ENCODE measurements at regions not wholly inside any gene's neighbourhood (a gene's known extent, or its start where the extent isn't known, plus 50 kb on each side); places are given as distances from the start of the nearest gene placed in this dataset.

- no peaks in the 10 kb centered on the region for H3K9me3 ChIP-seq (ENCODE audit: low read length)
- TF ChIP-seq ZBTB21 (CRISPR knock-in tag; IDR thresholded peaks at IDR 0.05) (no peak), HNF1B (CRISPR knock-in tag; IDR thresholded peaks at IDR 0.05) (no peak), ZSCAN25 (CRISPR knock-in tag; IDR thresholded peaks at IDR 0.05) (no peak), POLR2AphosphoS2 (IDR thresholded peaks at IDR 0.05; ENCODE audit: low read depth, low read length) (no peak), ATF1 (CRISPR knock-in tag; IDR thresholded peaks at IDR 0.05) (no peak), PAXIP1 (CRISPR knock-in tag; conservative IDR thresholded peaks at IDR 0.05) (no peak)
- POLR2A ChIA-PET, result no interaction called here
Measured at GRCh38 chr10:64846700-64847099, 1325.5 kb downstream of the REEP3 start.

More at GRCh38 chr10:64846700-64847099, 1325.5 kb downstream of the REEP3 start:
- FAIRE-seq (no peak), DNase-seq (ENCODE audit: low spot score) (no peak), ATAC-seq (no peak)
- Histone ChIP-seq H2AFZ (ENCODE audit: low read length) (no peak overlapping the region), H3K4me1 (ENCODE audit: insufficient read depth, low read length) (no peaks in the 10 kb centered on the region), H3K27ac (ENCODE audit: extremely low read length, insufficient read depth, low read length) (no peak overlapping the region), H3K4me3 (replicated peaks in 1 of 3; ENCODE audit: insufficient read depth in 1 of 3, low read depth in 2 of 3, low read length in 3 of 3) (no peak overlapping the region), H3K4me2 (ENCODE audit: low read depth, low read length) (no peak overlapping the region), H3K79me2 (ENCODE audit: insufficient read depth, low read length) (no peaks in the 10 kb centered on the region), H3K27me3 (ENCODE audit: control insufficient read depth in 1 of 2, insufficient read depth in 2 of 2, low read length in 2 of 2) (no peaks in the 10 kb centered on the region), H3K36me3 (replicated peaks in 1 of 2; ENCODE audit: control insufficient read depth in 1 of 2, insufficient read depth in 2 of 2, low read length in 2 of 2) (no peaks in the 10 kb centered on the region), H4K20me1 (ENCODE audit: insufficient read depth, low read length) (no peaks in the 10 kb centered on the region), H3K9ac (ENCODE audit: insufficient read depth, low read depth, low read length) (no peak overlapping the region)
- in situ Hi-C loops (cut with HindIII; ENCODE audit: extremely low pct_ligation_motif_present, low pct_unique_long_range_greater_than_20kb), result no loop called here
- no TSS peak for BruUV-seq (replicated peaks)
- intact Hi-C loops (cut with micrococcal nuclease; ENCODE audit: unreplicated experiment), result no loop called here
- 59% methylated on average over 2 of the region's 2 CpGs for WGBS (ENCODE audit: low lambda C conversion rate)
- CTCF ChIA-PET (ENCODE audit: low intra/inter-chr PET ratio, low total read pairs), result no interaction called here

All from HepG2 (cell line).